IMR-90 (cell line): ENCODE measurements at regions not wholly inside any gene's neighbourhood (a gene's known extent, or its start where the extent isn't known, plus 50 kb on each side); places are given as distances from the start of the nearest gene placed in this dataset.

Experiments
- ATAC-seq: fragments of 200-7000 bp; cut with Tn5 transposase; 2 replicates; pipeline ENCODE4 v1.9.1; 2020; ENCODE audit warnings: low read depth, mild to moderate bottlenecking, moderate library complexity
- BruUV-seq: library from RNA; stranded (reverse); fragments of 400-500 nt; replicated peaks from 2 replicates; lab custom pipeline; 2021; lab: Mats Ljungman, UMichigan
- CTCF ChIA-PET: fragments of 300-600 bp; formaldehyde crosslinking; extraction: SDS; loops from one replicate; lab custom pipeline; 2021; ENCODE audit warnings: antibody characterized with exemption; lab: Yijun Ruan, JAX
- POLR2A ChIA-PET: fragments of 300-600 bp; sonication (Branson Sonifier 250); formaldehyde crosslinking; loops from one replicate; lab custom pipeline; 2022; ENCODE audit warnings: antibody characterized with exemption; ENCODE audit not compliant: unreplicated experiment; lab: Charles Lee
- DNase-seq: peaks from one replicate; pipeline ENCODE4 v3.0.0; 2013
- H2AFZ ChIP-seq: replicated peaks from 2 replicates; pipeline ENCODE3; 2013; ENCODE audit warnings: low read length, mild to moderate bottlenecking; ENCODE audit not compliant: poor library complexity
- H2AK5ac ChIP-seq: 2 replicates; pipeline ENCODE4 v1.6.1; 2013; ENCODE audit warnings: low read depth, low read length, inconsistent platforms
- H2AK9ac ChIP-seq: replicated peaks from 2 replicates; pipeline ENCODE3; 2013; ENCODE audit warnings: mild to moderate bottlenecking, low read depth, low read length, moderate library complexity; ENCODE audit not compliant: poor library complexity
- H2BK120ac ChIP-seq: 2 replicates; pipeline ENCODE4 v1.6.1; 2013; ENCODE audit warnings: low read depth, low read length, inconsistent platforms
- H2BK15ac ChIP-seq: 3 replicates; pipeline ENCODE4 v1.6.1; 2013; ENCODE audit warnings: low read depth, low read length, inconsistent platforms
- H2BK20ac ChIP-seq: 2 replicates; pipeline ENCODE4 v1.6.1; 2013; ENCODE audit warnings: low read depth, mild to moderate bottlenecking, inconsistent platforms, low read length, moderate library complexity
- H2BK5ac ChIP-seq: 2 replicates; pipeline ENCODE4 v1.6.1; 2013; ENCODE audit warnings: mild to moderate bottlenecking, low read depth, low read length, inconsistent platforms; ENCODE audit not compliant: poor library complexity, severe bottlenecking
- H3K14ac ChIP-seq: replicated peaks from 2 replicates; pipeline ENCODE4 v1.6.1; 2013; ENCODE audit warnings: low read depth, low read length, inconsistent platforms
- H3K18ac ChIP-seq: 2 replicates; pipeline ENCODE4 v1.6.1; 2013; ENCODE audit warnings: low read depth, low read length, control low read depth
- H3K23ac ChIP-seq: 2 replicates; pipeline ENCODE4 v1.6.1; 2013; ENCODE audit warnings: low read depth, low read length, inconsistent platforms
- H3K27ac ChIP-seq: 2 replicates; pipeline ENCODE4 v1.5.1; 2013; ENCODE audit warnings: mild to moderate bottlenecking, control low read depth, low read length; ENCODE audit not compliant: insufficient read depth
- H3K27me3 ChIP-seq: 2 replicates; pipeline ENCODE4 v1.6.1; 2013; ENCODE audit warnings: low read length; ENCODE audit not compliant: control insufficient read depth, insufficient read depth
- H3K36me3 ChIP-seq: 2 replicates; pipeline ENCODE4 v1.6.1; 2013; ENCODE audit warnings: low read length, mixed read lengths; ENCODE audit not compliant: control insufficient read depth, insufficient read depth
- H3K4ac ChIP-seq: 2 replicates; pipeline ENCODE4 v1.6.1; 2013; ENCODE audit warnings: low read depth, low read length, inconsistent platforms
- H3K4me1 ChIP-seq: 2 replicates; pipeline ENCODE4 v1.6.1; 2013; ENCODE audit warnings: low read length, mixed read lengths; ENCODE audit not compliant: control insufficient read depth, insufficient read depth
- H3K4me2 ChIP-seq: 2 replicates; pipeline ENCODE4 v1.6.1; 2013; ENCODE audit warnings: low read depth, mild to moderate bottlenecking, control low read depth, low read length, moderate library complexity
- H3K4me3 ChIP-seq: 2 replicates; pipeline ENCODE4 v1.5.1; 2013; ENCODE audit warnings: low read depth, mild to moderate bottlenecking, control low read depth, low read length, moderate library complexity; ENCODE audit not compliant: insufficient read depth
- H3K56ac ChIP-seq: 2 replicates; pipeline ENCODE4 v1.6.1; 2013; ENCODE audit warnings: low read length, inconsistent platforms; ENCODE audit not compliant: insufficient read depth; ENCODE audit errors: extremely low read depth
- H3K79me1 ChIP-seq, 2 experiments: 2 replicates each; pipeline ENCODE4 v1.6.1; 2013; ENCODE audit warnings: low read length in 2 of 2, inconsistent platforms in 1 of 2, low read depth in 1 of 2
- H3K9ac ChIP-seq: 2 replicates; pipeline ENCODE4 v1.6.1; 2013; ENCODE audit warnings: low read depth, low read length, control low read depth
- H3K9me1 ChIP-seq: 2 replicates; pipeline ENCODE4 v1.6.1; 2013; ENCODE audit warnings: low read length, inconsistent platforms; ENCODE audit not compliant: insufficient read depth
- H3K9me3 ChIP-seq: 2 replicates; pipeline ENCODE4 v1.6.1; 2013; ENCODE audit warnings: low read length; ENCODE audit not compliant: control insufficient read depth, insufficient read depth
- H4K20me1 ChIP-seq: 2 replicates; pipeline ENCODE4 v1.6.1; 2013; ENCODE audit warnings: low read length, inconsistent platforms; ENCODE audit not compliant: insufficient read depth
- H4K5ac ChIP-seq: 2 replicates; pipeline ENCODE4 v1.6.1; 2013; ENCODE audit warnings: mild to moderate bottlenecking, low read depth, low read length, control low read depth
- H4K8ac ChIP-seq, 2 experiments: 2 replicates each; pipeline ENCODE4 v1.6.1; 2013; ENCODE audit warnings: low read depth in 2 of 2, low read length in 2 of 2, control low read depth in 1 of 2, inconsistent platforms in 1 of 2
- H4K91ac ChIP-seq: 2 replicates; pipeline ENCODE4 v1.6.1; 2013; ENCODE audit warnings: low read depth, low read length, inconsistent platforms; ENCODE audit not compliant: insufficient read depth
- BHLHE40 ChIP-seq: fragments of 150-350 bp; IDR thresholded peaks from 2 replicates; pipeline ENCODE4 v1.6.1; 2016; ENCODE audit warnings: mild to moderate bottlenecking, low read depth, low read length
- MAZ ChIP-seq: IDR thresholded peaks from 2 replicates; pipeline ENCODE4 v1.6.1; 2012; ENCODE audit warnings: low read depth, mild to moderate bottlenecking, low read length, improper control_type of control experiment, moderate library complexity, borderline replicate concordance
- RFX5 ChIP-seq: IDR thresholded peaks from 2 replicates; pipeline ENCODE4 v1.8.0; 2012; ENCODE audit warnings: low read depth, mild to moderate bottlenecking, low read length, moderate library complexity
- WGBS, 2 experiments: methylation state at CpG; one replicate each; pipeline versions ENCODE4 v1.1.5 to v1.1.7; 2013; ENCODE audit warnings: missing lambda C conversion rate in 2 of 2; ENCODE audit not compliant: insufficient read length in 1 of 2; ENCODE audit errors: extremely low coverage in 2 of 2; 5-methylcytosine and 5-hydroxymethylcytosine counted together
- dilution Hi-C: fragments of 300-500 bp; cut with HindIII; formaldehyde crosslinking; loops from one replicate; pipeline ENCODE4 v1.14.3; 2018; ENCODE audit warnings: low sequenced_read_pairs; ENCODE audit not compliant: unreplicated experiment
- in situ Hi-C: fragments of 300-500 bp; cut with MboI; formaldehyde crosslinking; loops from 3 replicates; pipeline ENCODE4 v1.14.3; 2019; ENCODE audit warnings: low sequenced_read_pairs, inconsistent platforms, mixed read lengths
- intact Hi-C: fragments of 100-400 bp; cut with micrococcal nuclease; formaldehyde crosslinking; loops from 2 replicates; pipeline ENCODE4 v1.10.0; 2022

DNA sequence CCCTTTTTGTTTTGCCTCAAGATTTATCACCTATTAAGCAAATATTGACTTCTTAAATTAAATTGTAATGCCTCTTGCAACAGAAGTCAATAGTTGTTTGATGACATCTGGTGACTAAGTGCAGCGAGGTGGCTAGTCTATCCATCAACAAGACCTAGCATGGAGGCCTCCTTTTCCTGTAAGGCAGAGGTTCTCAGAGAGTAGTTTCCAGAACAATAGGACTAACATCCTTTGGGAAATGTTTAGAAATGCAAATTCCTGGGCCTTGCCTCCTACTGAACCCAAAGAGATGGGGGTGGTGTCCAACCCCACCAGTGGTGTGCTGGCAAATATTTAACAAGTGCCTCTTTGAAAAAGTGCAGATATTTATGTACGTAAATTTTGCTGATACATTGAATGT is 143.7 kb downstream of the SCP2D1 start:
- no peak overlapping the region for H3K27ac ChIP-seq
- H3K4ac ChIP-seq = no peak overlapping the region
- no peak overlapping the region for H3K4me3 ChIP-seq
- no peak overlapping the region for H3K9ac ChIP-seq
- BruUV-seq = no TSS peak
- no peak overlapping the region for H3K56ac ChIP-seq
- ChIA-PET CTCF (no interaction called here), POLR2A (no interaction called here)
- in situ Hi-C loops (no loop called here), intact Hi-C loops (no loop called here), dilution Hi-C loops (no loop called here)
- no peak overlapping the region for H3K18ac ChIP-seq
- TF ChIP-seq RFX5 = no peak
- no peak for TF ChIP-seq MAZ
- TF ChIP-seq BHLHE40 = no peak
- no peak overlapping the region for H2AK9ac ChIP-seq
- H3K4me2 ChIP-seq = no peak overlapping the region
- no peaks in the 10 kb centered on the region for H3K36me3 ChIP-seq
- no peak overlapping the region for H3K14ac ChIP-seq
- no peak for DNase-seq
- no peak overlapping the region for H3K23ac ChIP-seq
- no peaks in the 10 kb centered on the region for H3K27me3 ChIP-seq
- no CpG with 5 or more reads among the region's 2 CpGs for WGBS, 2 experiments
- H2BK15ac ChIP-seq = no peak overlapping the region
- ATAC-seq = no peak
- H4K91ac ChIP-seq = no peak overlapping the region
- no peak overlapping the region for H2BK20ac ChIP-seq
- H3K79me1 ChIP-seq = no peaks in the 10 kb centered on the region
- no peaks in the 10 kb centered on the region for H4K20me1 ChIP-seq
- no peak overlapping the region for H2BK120ac ChIP-seq
- no peaks in the 10 kb centered on the region for H3K4me1 ChIP-seq
- no peaks in the 10 kb centered on the region for H3K9me1 ChIP-seq
- H2AFZ ChIP-seq = no peak overlapping the region
- no peak overlapping the region for H4K5ac ChIP-seq
- peaks cover 8% of the 10 kb centered on the region; the same call in 1 of the 2 replicates for H3K9me3 ChIP-seq
- H2BK5ac ChIP-seq = no peak overlapping the region
- H2AK5ac ChIP-seq = no peak overlapping the region
- no peak overlapping the region for H4K8ac ChIP-seq
